Esophagus muscularis mucosa (tissue), 4 donors: ENCODE measurements at regions not wholly inside any gene's neighbourhood (a gene's known extent, or its start where the extent isn't known, plus 50 kb on each side); places are given as distances from the start of the nearest gene placed in this dataset.

Experiments used
- EP300 ChIP-seq: sonication (generic); formaldehyde crosslinking; IDR thresholded peaks from one replicate; pipeline ENCODE4 v1.6.1; 2017; ENCODE audit warnings: antibody characterized with exemption
- POLR2A ChIP-seq: fragments of 450-650 bp; IDR thresholded peaks from one replicate; pipeline ENCODE4 v1.6.1; 2017; ENCODE audit warnings: antibody characterized with exemption, moderate library complexity, mild to moderate bottlenecking, low read depth
- POLR2AphosphoS5 ChIP-seq, 2 donors: sonication (generic); formaldehyde crosslinking; IDR thresholded peaks; one replicate each; pipeline ENCODE4 v1.6.1; 2017; ENCODE audit warnings: antibody characterized with exemption in 2 of 2
- TF ChIP-seq, protein P1 (sequence below), 3 experiments: fragments of 200-600 bp in 2 of 3; fragments of 450-650 bp in 1 of 3; sonication (generic) in 2 of 3; IDR thresholded peaks; one replicate each; pipeline ENCODE4 v1.5.1; 2017 to 2019; ENCODE audit warnings: antibody characterized with exemption in 3 of 3, mild to moderate bottlenecking in 2 of 3, moderate library complexity in 1 of 3

DNA sequence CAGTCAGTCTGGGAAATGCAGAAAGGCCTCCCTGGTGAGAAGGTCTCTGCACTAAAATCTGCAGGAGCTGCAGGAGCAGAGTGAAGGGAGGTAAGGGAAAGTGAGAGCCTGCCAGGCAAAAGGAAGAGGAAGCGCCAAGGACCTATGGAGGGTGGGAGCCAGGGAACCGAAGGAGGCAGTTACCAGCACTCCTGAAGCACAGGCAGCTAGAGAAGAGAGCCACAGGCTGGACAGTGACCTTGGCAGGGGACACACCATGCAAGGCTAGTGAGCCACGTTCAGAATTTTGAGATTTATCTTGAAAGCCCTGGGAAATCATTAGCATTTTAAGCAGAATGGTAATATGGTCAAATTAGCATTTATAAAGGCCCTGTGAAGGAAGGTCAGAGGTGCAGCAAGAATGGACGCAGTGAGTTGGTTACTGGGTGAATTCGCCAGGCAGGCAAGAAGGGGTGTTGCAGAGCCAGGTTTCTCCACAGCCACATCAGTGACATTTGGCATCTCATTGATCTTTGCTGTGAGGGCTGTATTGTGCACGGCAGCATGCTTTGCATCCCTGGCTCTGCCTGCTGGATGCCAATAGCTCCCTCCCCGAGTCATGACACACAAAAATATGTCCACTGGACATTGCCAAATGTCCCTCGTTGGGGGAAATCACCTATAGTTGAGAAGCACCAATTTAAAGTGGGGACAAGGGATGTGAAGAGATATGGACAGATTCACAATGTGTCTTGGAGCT is 54.7 kb upstream of the LANCL2 start:
- TF ChIP-seq, protein P1, sequence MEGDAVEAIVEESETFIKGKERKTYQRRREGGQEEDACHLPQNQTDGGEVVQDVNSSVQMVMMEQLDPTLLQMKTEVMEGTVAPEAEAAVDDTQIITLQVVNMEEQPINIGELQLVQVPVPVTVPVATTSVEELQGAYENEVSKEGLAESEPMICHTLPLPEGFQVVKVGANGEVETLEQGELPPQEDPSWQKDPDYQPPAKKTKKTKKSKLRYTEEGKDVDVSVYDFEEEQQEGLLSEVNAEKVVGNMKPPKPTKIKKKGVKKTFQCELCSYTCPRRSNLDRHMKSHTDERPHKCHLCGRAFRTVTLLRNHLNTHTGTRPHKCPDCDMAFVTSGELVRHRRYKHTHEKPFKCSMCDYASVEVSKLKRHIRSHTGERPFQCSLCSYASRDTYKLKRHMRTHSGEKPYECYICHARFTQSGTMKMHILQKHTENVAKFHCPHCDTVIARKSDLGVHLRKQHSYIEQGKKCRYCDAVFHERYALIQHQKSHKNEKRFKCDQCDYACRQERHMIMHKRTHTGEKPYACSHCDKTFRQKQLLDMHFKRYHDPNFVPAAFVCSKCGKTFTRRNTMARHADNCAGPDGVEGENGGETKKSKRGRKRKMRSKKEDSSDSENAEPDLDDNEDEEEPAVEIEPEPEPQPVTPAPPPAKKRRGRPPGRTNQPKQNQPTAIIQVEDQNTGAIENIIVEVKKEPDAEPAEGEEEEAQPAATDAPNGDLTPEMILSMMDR (IDR thresholded peaks at IDR 0.05) = no peak
- no peak for TF ChIP-seq EP300
- TF ChIP-seq POLR2A = no peak
- no peak for TF ChIP-seq POLR2AphosphoS5 (IDR thresholded peaks at IDR 0.05)
